ENCODE measurements at regions not wholly inside any gene's neighbourhood (a gene's known extent, or its start where the extent isn't known, plus 50 kb on each side); places are given as distances from the start of the nearest gene placed in this dataset.

GRCh38 chr4:138677212-138677611, 338.4 kb upstream of the NOCT start:
- H3K9me3 ChIP-seq = no peaks in the 10 kb centered on the region
- no peaks in the 10 kb centered on the region for H3K4me1 ChIP-seq
- no peaks in the 10 kb centered on the region for H3K27me3 ChIP-seq
- TF ChIP-seq POLR2AphosphoS5 (IDR thresholded peaks at IDR 0.05) (no peak), POLR2A (IDR thresholded peaks at IDR 0.05) (no peak), EP300 (IDR thresholded peaks at IDR 0.05; ENCODE audit: low read depth) (no peak), CTCF (IDR thresholded peaks at IDR 0.05) (no peak)
- DNase-seq = no peak
- no peaks in the 10 kb centered on the region for H3K36me3 ChIP-seq
- intact Hi-C loops (cut with DNase I; ENCODE audit: low total_unique reads) (no loop called here), in situ Hi-C loops (cut with MboI; ENCODE audit: low pct_ligation_motif_present in 1 of 4, low pct_unique_long_range_greater_than_20kb in 1 of 4, low sequenced_read_pairs in 3 of 4) (loop anchor here in 3 of 4 donors (25.0 kb wide), 1 partner anchor 640 kb away; no protein-coding TSS in a partner anchor)
- no peak overlapping the region for H3K27ac ChIP-seq
- 73 to 77% methylated on average over 4 of the region's 4 CpGs for WGBS, 2 donors (ENCODE audit: low coverage in 1 of 2)
- no peak overlapping the region for H3K4me3 ChIP-seq

GRCh38 chr4:138675685-138676084, 339.9 kb upstream of the NOCT start:
- no peak for TF ChIP-seq POLR2A (IDR thresholded peaks at IDR 0.05)
- TF ChIP-seq CTCF (IDR thresholded peaks at IDR 0.05) = no peak
- intact Hi-C loops (cut with DNase I; ENCODE audit: low total_unique reads) = no loop called here
- WGBS, 2 donors (ENCODE audit: low coverage in 1 of 2) = 78% methylated on average over 5 of the region's 5 CpGs; no CpG with 5 or more reads in 1 of the 2 donors
- Histone ChIP-seq H3K27me3 (no peaks in the 10 kb centered on the region), H3K27ac (no peak overlapping the region), H3K4me1 (no peaks in the 10 kb centered on the region), H3K4me3 (no peak overlapping the region), H3K9me3 (no peaks in the 10 kb centered on the region), H3K36me3 (no peaks in the 10 kb centered on the region)
- DNase-seq = no peak
- in situ Hi-C loops (cut with MboI; ENCODE audit: low pct_ligation_motif_present in 1 of 4, low pct_unique_long_range_greater_than_20kb in 1 of 4, low sequenced_read_pairs in 3 of 4) = loop anchor here in 3 of 4 donors (25.0 kb wide), 1 partner anchor 638 kb away; no protein-coding TSS in a partner anchor

GRCh38 chr4:138674209-138674608, 341.4 kb upstream of the NOCT start:
- DNase-seq = no peak
- Histone ChIP-seq H3K27ac (no peak overlapping the region), H3K9me3 (no peaks in the 10 kb centered on the region), H3K36me3 (no peaks in the 10 kb centered on the region), H3K4me3 (no peak overlapping the region), H3K4me1 (no peaks in the 10 kb centered on the region), H3K27me3 (no peaks in the 10 kb centered on the region)
- 43 to 52% methylated on average over 1 of the region's 1 CpG for WGBS, 2 donors (ENCODE audit: low coverage in 1 of 2)
- in situ Hi-C loops (cut with MboI; ENCODE audit: low pct_ligation_motif_present in 1 of 4, low pct_unique_long_range_greater_than_20kb in 1 of 4, low sequenced_read_pairs in 3 of 4) (no loop called here), intact Hi-C loops (cut with DNase I; ENCODE audit: low total_unique reads) (no loop called here)
- TF ChIP-seq CTCF (IDR thresholded peaks at IDR 0.05) (no peak), POLR2AphosphoS5 (IDR thresholded peaks at IDR 0.05) (no peak), POLR2A (IDR thresholded peaks at IDR 0.05) (no peak), EP300 (IDR thresholded peaks at IDR 0.05; ENCODE audit: low read depth) (no peak)

- in situ Hi-C loops (cut with MboI; ENCODE audit: low pct_ligation_motif_present in 1 of 4, low pct_unique_long_range_greater_than_20kb in 1 of 4, low sequenced_read_pairs in 3 of 4) (no loop called here), intact Hi-C loops (cut with DNase I; ENCODE audit: low total_unique reads) (no loop called here)
- Histone ChIP-seq H3K4me1 (no peaks in the 10 kb centered on the region), H3K27me3 (no peaks in the 10 kb centered on the region), H3K36me3 (no peaks in the 10 kb centered on the region), H3K4me3 (no peak overlapping the region), H3K27ac (no peak overlapping the region), H3K9me3 (no peaks in the 10 kb centered on the region)
- DNase-seq = no peak
- WGBS, 2 donors (ENCODE audit: low coverage in 1 of 2) = 69 to 90% methylated on average over 1 to 10 of the region's 10 CpGs
- TF ChIP-seq POLR2A (IDR thresholded peaks at IDR 0.05) (no peak), POLR2AphosphoS5 (IDR thresholded peaks at IDR 0.05) (no peak), EP300 (IDR thresholded peaks at IDR 0.05; ENCODE audit: low read depth) (no peak), CTCF (IDR thresholded peaks at IDR 0.05) (no peak)
Observed at GRCh38 chr4:138673053-138673452, 342.5 kb upstream of the NOCT start.
